GM19351 (cell line): ENCODE measurements at regions not wholly inside any gene's neighbourhood (a gene's known extent, or its start where the extent isn't known, plus 50 kb on each side); places are given as distances from the start of the nearest gene placed in this dataset.

ENCODE experiments used
- ATAC-seq: cut with Tn5 transposase; IDR thresholded peaks from one replicate; pipeline ENCODE4 v1.9.1; 2021; ENCODE audit warnings: mild to moderate bottlenecking, moderate library complexity; ENCODE audit not compliant: unreplicated experiment

GRCh38 chr11:134783234-134783633 is 371.2 kb upstream of the B3GAT1 start:
- no peak for ATAC-seq

- ATAC-seq: no peak
Observed at GRCh38 chr11:134781380-134781866, 369.4 kb upstream of the B3GAT1 start.

- ATAC-seq: no peak
Observed at GRCh38 chr11:134780486-134781147, 368.6 kb upstream of the B3GAT1 start.

- ATAC-seq: no peak
Observed at GRCh38 chr11:134779179-134779578, 367.1 kb upstream of the B3GAT1 start.

DNA sequence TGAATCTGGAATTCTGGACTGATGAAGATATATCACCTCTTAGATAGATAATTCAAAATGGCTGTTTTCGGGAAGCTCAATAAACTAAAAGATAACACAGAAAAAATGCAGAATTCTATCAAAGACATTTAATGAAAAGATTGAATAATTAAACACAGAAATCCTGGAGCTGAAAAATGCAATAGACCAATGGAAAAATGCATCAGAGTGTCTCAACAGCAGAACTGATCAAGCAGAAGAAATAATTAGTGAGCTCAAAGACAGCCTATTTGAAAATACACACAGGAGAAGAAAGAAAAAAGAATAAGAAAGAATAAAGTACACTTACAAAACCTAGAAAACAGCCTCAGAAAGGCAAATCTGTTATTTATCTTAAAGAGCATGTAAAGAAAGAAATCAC is 356.4 kb upstream of the B3GAT1 start:
- ATAC-seq: no peak

- ATAC-seq: no peak
Observed at GRCh38 chr11:134765565-134765964, 353.5 kb upstream of the B3GAT1 start.

DNA sequence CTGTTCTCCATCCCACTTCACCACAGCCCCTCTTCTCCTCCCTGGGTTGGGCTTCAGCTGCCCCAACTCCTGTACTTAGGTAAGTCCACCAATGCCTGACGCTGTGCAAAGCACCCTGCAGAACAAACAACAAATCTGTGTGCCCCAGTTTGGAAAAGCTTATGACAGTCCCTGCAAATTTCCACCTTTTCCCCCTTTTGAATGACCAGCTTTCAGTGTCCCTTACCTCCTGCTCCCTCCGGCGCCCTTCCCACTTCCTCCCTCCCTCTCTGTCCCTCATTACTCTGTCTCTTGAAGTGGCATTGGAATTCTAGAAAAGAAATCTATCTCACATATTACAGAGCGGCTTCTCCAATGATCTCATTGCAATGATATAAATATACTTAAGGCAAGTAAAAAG is 352.9 kb upstream of the B3GAT1 start:
- ATAC-seq: no peak

DNA sequence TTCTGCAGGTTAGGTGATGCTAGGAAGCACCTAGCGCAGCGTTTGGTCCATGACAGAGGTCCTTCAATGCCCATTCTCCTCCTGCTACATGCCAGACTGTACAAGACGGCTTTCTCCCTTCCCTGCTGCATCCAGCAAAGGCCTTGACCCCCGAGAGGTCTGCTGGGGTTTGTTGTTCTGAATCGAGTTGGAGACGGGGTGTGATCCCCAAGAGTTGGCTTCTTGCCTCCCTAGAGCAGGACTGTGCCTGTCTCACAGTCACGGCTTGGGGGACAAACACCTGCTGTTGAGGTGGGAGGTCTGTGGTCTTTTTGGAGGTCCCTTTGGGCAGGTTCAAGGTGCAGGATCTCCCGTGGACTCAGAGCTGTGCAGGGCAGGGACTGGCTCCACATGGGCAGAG is 352.3 kb upstream of the B3GAT1 start:
- no peak for ATAC-seq

DNA sequence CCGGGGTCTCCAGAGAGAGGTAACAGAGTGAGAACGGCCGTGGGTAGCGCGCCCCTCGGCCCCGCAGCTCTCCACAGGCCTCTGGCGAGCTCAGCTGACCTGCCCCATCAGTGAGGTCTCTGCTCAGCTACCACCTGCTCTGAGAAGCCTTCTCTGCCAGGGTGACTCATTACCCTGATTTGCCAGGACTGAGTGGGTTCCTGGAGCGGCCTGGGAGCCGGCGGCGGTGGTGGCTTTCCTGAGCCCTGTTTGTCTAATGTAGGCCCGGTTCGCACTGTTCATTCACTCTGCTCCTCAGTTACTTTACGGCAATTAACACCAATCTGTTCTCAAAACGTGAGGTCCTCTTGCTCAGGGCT is 351.0 kb upstream of the B3GAT1 start:
- ATAC-seq: no peak

DNA sequence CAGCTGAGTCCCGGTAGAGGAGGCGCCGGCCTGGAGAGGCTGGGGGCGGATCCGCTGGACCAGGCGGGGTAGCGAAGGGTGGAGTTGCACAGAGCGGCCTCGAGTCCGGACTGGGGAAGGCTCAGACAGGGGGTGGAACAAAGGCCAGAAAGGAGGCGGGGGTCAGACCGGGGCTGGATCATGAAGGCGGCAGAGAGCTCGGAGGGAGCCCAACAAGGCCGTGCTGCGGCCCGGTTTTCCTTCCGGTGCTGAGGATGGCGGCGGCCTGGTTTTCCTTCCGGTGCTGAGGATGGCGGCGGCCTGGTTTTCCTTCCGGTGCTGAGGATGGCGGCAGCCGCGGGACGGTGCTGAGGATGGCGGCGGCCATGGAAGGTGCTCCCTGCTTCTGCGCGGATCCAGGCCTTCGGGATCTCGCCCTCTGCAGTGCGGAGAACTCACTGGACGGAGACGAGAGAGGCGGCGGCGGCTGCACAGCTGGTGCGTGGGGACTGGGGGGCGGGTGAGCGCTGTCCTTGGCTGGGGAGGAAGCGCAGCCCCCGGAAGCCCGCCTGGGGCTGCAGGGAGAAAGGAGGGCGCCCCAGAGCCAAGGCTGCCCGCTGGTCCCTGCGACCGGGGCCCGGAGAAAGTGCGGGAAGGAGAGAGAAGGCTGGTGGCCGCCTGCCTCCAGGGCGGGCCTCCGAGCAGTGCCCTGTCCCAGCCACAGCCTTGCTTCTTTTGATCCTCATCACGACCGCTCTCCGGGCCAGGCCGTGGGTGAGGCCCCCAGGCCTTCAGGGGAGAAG is 350.4 kb upstream of the B3GAT1 start:
- ATAC-seq: no peak

GRCh38 chr11:134761926-134762247 is 349.8 kb upstream of the B3GAT1 start:
- no peak for ATAC-seq

- ATAC-seq: no peak
Observed at GRCh38 chr11:134761386-134761785, 349.3 kb upstream of the B3GAT1 start.

DNA sequence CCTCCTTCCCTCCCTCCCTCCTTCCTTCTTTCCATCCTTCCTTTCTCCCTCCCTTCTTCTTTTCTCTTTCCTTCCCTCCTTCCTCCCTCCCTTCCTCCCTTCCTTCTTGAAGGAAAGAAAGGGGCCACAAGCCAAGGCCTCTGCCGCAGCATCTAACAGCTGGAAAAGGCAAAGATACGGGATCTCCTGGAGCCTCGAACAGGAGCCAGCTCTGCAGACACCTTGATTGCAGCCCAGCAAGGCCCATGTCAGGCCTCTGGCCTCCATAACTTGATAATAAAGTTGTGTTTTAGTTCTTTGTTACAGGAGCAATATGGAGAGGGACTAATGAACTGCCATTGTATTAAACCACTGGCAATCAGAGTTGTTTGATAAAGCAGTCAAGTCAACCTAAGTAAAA is 348.9 kb upstream of the B3GAT1 start:
- no peak for ATAC-seq

DNA sequence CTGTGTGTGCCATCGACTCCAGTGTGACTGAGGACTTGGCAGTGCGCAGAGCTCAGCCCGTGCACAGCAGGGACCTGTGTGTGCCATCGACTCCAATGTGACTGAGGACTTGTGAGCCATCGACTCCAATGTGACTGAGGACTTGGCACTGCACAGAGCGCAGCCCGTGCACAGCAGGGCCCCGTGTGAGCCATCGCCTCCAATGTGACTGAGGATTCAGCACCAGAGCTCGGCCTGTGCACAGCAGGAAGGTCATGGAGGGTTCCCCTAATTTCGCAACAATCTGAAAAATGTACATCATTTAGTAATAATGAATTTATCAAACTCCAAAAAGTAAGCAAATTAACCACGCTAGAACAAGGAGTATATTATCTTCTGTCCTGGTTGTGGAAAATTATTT is 348.3 kb upstream of the B3GAT1 start:
- ATAC-seq: no peak

- ATAC-seq: no peak
Observed at GRCh38 chr11:134759855-134760254, 347.8 kb upstream of the B3GAT1 start.

GRCh38 chr11:134759274-134759673 is 347.2 kb upstream of the B3GAT1 start:
- ATAC-seq: no peak

DNA sequence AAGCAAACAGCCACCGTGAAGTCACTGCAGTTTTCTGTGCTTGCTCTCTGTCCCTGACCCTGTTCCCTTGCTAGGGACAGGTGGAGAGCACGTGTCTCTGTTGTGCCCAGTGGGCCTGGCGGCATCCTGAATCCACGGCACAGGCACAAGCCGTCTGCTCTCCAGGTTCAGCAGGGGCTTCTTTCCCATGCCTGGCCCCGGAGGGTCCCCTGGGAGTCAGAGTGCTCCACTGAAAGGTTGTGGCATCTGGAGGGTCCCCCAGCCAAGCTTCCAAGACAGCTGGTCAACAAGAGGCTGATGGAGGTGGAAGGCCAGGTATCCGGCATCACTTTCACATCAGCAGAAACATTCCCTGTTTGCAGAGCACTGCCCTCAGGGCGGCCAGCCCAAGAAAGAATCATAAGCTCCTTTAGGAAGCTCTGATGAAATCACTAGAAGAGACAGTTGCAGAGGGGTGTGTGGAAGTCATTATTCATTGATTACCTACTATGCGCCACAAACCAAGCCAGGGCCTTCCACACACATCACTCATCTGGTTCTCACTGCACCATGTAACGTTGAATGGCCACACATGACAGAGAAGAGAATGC is 346.4 kb upstream of the B3GAT1 start:
- ATAC-seq: no peak

GRCh38 chr11:134757633-134758032 is 345.6 kb upstream of the B3GAT1 start:
- no peak for ATAC-seq

DNA sequence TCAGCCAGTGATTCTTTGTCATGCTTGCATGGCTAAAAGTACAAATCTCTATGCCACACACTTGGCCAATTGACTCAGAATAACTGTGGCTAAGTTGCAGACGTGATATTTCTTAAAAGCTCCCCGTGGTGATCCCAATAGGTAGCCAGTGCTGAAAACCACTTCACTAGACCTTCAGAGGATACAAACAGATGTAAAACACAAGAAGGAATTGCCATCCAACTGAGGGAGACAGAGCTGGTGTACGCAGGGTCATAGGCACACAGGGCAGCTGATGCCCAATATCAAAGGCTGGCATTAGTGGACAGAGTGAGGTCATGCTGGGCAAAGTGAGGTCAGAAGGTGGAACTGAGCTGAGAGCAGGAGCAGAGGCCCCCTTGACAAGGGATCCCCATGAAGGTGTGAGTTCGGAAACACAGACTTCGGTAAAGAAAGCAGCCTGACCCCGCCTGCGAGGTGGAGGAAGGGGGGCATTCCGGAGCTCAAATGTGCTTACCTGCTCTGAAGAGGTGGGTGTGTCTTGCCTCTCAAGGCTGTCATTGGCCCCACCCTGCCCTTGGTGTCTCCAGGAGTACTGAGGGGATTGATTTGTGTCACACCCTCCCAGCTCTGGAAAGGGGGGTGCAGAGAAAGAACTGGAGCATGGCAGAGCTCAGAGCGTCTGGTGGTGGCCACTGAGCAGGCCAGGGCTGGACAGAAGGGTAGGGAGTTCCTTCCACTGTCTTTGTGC is 344.9 kb upstream of the B3GAT1 start:
- ATAC-seq: no peak

DNA sequence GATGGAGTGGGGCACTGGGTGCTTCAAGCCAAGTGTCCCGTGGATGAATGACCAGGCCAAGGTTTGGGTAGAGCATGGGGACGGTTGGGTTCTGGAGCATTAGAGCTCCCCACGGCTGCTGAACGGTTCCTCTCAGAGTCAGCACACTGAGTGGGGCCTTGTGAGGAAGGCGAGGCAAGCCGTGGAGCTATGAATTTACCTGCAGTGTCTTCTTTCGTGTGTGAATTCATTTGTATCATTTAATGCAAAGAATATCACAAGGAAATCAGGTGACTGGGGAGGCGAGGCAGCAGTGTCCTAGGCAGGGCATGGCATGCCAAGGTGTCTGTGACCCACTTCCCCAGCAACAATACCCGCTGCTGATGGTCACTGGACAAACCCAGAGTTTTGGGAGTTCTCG is 343.5 kb upstream of the B3GAT1 start:
- no peak for ATAC-seq

DNA sequence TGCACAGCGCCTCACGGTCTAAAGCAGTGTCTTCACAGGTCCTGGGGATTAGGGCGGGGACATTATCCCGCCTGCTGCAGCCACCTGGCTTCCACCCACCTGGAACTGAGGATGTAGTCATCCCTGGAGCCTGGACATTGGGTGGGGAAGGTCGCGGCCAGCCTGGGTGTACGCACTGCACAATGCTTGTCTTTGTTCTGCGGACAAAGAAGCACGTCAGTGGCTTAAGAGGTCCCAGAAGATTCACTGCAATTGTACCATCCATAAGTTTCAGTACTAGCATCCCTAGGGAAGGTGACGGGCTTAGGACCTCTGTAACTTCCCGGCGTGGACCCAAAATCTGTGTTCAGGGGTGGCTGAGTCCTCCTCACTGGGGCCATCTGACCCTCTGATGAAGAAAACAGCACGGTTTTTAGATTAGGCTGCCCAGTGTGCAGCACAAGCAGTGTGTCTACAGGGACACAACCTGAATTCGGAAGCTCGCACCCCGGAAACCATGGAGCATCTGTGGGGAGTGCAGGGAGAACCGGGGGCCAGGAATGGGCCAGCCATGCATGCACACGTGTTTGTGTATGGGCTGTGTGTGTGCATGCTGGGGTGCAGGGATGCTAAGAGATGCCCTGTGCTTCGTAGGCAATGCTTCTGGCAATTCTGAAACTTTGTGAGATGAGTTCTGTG is 342.6 kb upstream of the B3GAT1 start:
- no peak for ATAC-seq
